C4-2B (cell line): ENCODE measurements at regions not wholly inside any gene's neighbourhood (a gene's known extent, or its start where the extent isn't known, plus 50 kb on each side); places are given as distances from the start of the nearest gene placed in this dataset.

Experiments used
- ZFX ChIP-seq: fragments of 450-650 bp; IDR thresholded peaks from 2 replicates; pipeline ENCODE4 v1.6.1; 2017
- TF ChIP-seq, protein P1 (sequence below): fragments of 450-650 bp; conservative IDR thresholded peaks from 2 replicates; pipeline ENCODE4 v1.5.1; 2017; ENCODE audit warnings: mild to moderate bottlenecking

DNA sequence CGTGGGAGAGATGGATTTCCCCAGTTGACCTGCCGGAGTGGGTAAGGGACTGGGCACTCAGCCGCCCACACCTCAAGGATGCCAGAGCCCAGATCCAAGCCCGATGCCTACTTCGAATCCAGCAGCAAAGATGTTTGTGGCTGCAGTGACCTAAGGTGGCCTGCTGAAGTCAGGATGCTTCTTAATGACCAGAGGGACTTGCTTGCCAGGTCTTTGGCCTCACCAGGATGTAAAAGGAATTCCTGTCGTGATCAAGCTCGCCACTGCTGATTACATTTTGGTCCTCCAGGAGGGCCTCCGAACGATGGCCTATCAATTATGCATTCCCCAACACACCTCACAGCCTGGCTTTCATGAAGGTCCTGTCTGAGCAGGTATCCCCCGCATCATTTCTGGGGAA lies 349.5 kb upstream of the ZMIZ1 start:
- TF ChIP-seq, protein P1, sequence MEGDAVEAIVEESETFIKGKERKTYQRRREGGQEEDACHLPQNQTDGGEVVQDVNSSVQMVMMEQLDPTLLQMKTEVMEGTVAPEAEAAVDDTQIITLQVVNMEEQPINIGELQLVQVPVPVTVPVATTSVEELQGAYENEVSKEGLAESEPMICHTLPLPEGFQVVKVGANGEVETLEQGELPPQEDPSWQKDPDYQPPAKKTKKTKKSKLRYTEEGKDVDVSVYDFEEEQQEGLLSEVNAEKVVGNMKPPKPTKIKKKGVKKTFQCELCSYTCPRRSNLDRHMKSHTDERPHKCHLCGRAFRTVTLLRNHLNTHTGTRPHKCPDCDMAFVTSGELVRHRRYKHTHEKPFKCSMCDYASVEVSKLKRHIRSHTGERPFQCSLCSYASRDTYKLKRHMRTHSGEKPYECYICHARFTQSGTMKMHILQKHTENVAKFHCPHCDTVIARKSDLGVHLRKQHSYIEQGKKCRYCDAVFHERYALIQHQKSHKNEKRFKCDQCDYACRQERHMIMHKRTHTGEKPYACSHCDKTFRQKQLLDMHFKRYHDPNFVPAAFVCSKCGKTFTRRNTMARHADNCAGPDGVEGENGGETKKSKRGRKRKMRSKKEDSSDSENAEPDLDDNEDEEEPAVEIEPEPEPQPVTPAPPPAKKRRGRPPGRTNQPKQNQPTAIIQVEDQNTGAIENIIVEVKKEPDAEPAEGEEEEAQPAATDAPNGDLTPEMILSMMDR = no peak
- TF ChIP-seq ZFX = no peak
